Nephron (organoid): ENCODE measurements at regions not wholly inside any gene's neighbourhood (a gene's known extent, or its start where the extent isn't known, plus 50 kb on each side); places are given as distances from the start of the nearest gene placed in this dataset.
A peak's percentile ranks its signal among the peaks of the same experiment; 100 is the strongest.

Experiments used
- H3K27ac Mint-ChIP-seq, 3 experiments: 2 replicates each; pipeline ENCODE4 v1.8.0; 2020; ENCODE audit warnings: mixed read lengths in 3 of 3, mild to moderate bottlenecking in 2 of 3, moderate library complexity in 1 of 3
- H3K27me3 Mint-ChIP-seq: 2 replicates; pipeline ENCODE4 v1.8.0; 2021; ENCODE audit warnings: low read depth, mild to moderate bottlenecking, moderate library complexity, mixed read lengths
- H3K36me3 Mint-ChIP-seq: 2 replicates; pipeline ENCODE4 v1.8.0; 2020; ENCODE audit warnings: low read depth, mixed read lengths
- H3K4me1 Mint-ChIP-seq: 2 replicates; pipeline ENCODE4 v1.8.0; 2020; ENCODE audit warnings: mixed read lengths
- H3K4me3 Mint-ChIP-seq, 3 experiments: 2 replicates each; pipeline ENCODE4 v1.8.0; 2020; ENCODE audit warnings: mild to moderate bottlenecking in 3 of 3, mixed read lengths in 3 of 3, moderate library complexity in 2 of 3
- H3K9me3 Mint-ChIP-seq: 2 replicates; pipeline ENCODE4 v1.8.0; 2020; ENCODE audit warnings: mixed read lengths
- CTCF ChIP-seq, 3 experiments: fragments of 200-600 bp; sonication (generic); IDR thresholded peaks; one replicate each; pipeline ENCODE4 v1.5.0; 2021; ENCODE audit warnings: antibody characterized with exemption in 3 of 3; ENCODE audit not compliant: unreplicated experiment in 3 of 3

- no peaks in the 10 kb centered on the region for H3K27me3 Mint-ChIP-seq
- peaks cover 40% of the 10 kb centered on the region for H3K4me1 Mint-ChIP-seq
- H3K27ac Mint-ChIP-seq, result peak overlapping the region; percentile 33 to 86 (median 82)
- no peaks in the 10 kb centered on the region for H3K9me3 Mint-ChIP-seq
- no peak overlapping the region for H3K4me3 Mint-ChIP-seq
- no peaks in the 10 kb centered on the region for H3K36me3 Mint-ChIP-seq
- no peak for TF ChIP-seq CTCF (IDR thresholded peaks at IDR 0.05; ENCODE audit: unreplicated experiment in 3 of 3)
Measured at GRCh38 chr7:18213652-18214051, 186.0 kb upstream of the PRPS1L1 start.

- TF ChIP-seq CTCF (IDR thresholded peaks at IDR 0.05; ENCODE audit: unreplicated experiment in 3 of 3), result no peak
- no peak overlapping the region for H3K27ac Mint-ChIP-seq
- no peak overlapping the region for H3K4me3 Mint-ChIP-seq
- H3K27me3 Mint-ChIP-seq, result no peaks in the 10 kb centered on the region
- H3K36me3 Mint-ChIP-seq, result no peaks in the 10 kb centered on the region
- no peaks in the 10 kb centered on the region for H3K9me3 Mint-ChIP-seq
- peaks cover 28% of the 10 kb centered on the region for H3K4me1 Mint-ChIP-seq
Measured at GRCh38 chr7:18216270-18216669, 188.6 kb upstream of the PRPS1L1 start.

GRCh38 chr7:18221377-18222293 is 194.0 kb upstream of the PRPS1L1 start:
- Mint-ChIP-seq H3K4me1 (peaks cover 6% of the 10 kb centered on the region), H3K27ac (no peak overlapping the region), H3K27me3 (no peaks in the 10 kb centered on the region), H3K36me3 (no peaks in the 10 kb centered on the region), H3K9me3 (no peaks in the 10 kb centered on the region), H3K4me3 (no peak overlapping the region)
- TF ChIP-seq CTCF (IDR thresholded peaks at IDR 0.05; ENCODE audit: unreplicated experiment in 3 of 3), result no peak

- Mint-ChIP-seq H3K27me3 (no peaks in the 10 kb centered on the region), H3K4me1 (peaks cover 6% of the 10 kb centered on the region), H3K36me3 (no peaks in the 10 kb centered on the region), H3K9me3 (no peaks in the 10 kb centered on the region), H3K27ac (no peak overlapping the region), H3K4me3 (no peak overlapping the region)
- TF ChIP-seq CTCF (IDR thresholded peaks at IDR 0.05; ENCODE audit: unreplicated experiment in 3 of 3), result no peak
Measured at GRCh38 chr7:18222636-18223035, 195.0 kb upstream of the PRPS1L1 start.

- Mint-ChIP-seq H3K4me3 (no peak overlapping the region), H3K36me3 (no peaks in the 10 kb centered on the region), H3K27ac (no peak overlapping the region), H3K4me1 (peaks cover 6% of the 10 kb centered on the region), H3K27me3 (no peaks in the 10 kb centered on the region), H3K9me3 (no peaks in the 10 kb centered on the region)
- no peak for TF ChIP-seq CTCF (IDR thresholded peaks at IDR 0.05; ENCODE audit: unreplicated experiment in 3 of 3)
Measured at GRCh38 chr7:18224138-18224537, 196.5 kb upstream of the PRPS1L1 start.

GRCh38 chr7:18225067-18225466 is 197.4 kb upstream of the PRPS1L1 start:
- Mint-ChIP-seq H3K36me3 (no peaks in the 10 kb centered on the region), H3K4me1 (peaks cover 5% of the 10 kb centered on the region), H3K4me3 (no peak overlapping the region), H3K9me3 (no peaks in the 10 kb centered on the region), H3K27me3 (no peaks in the 10 kb centered on the region), H3K27ac (no peak overlapping the region)
- TF ChIP-seq CTCF (IDR thresholded peaks at IDR 0.05; ENCODE audit: unreplicated experiment in 3 of 3), result no peak
